ENCODE measurements at regions not wholly inside any gene's neighbourhood (a gene's known extent, or its start where the extent isn't known, plus 50 kb on each side); places are given as distances from the start of the nearest gene placed in this dataset.

GRCh38 chr7:41809940-41810576, 107.2 kb upstream of the INHBA start:
- TF ChIP-seq POLR2A (IDR thresholded peaks at IDR 0.05) (no peak), CTCF (IDR thresholded peaks at IDR 0.05) (no peak)
